ENCODE measurements at regions not wholly inside any gene's neighbourhood (a gene's known extent, or its start where the extent isn't known, plus 50 kb on each side); places are given as distances from the start of the nearest gene placed in this dataset.
A peak's percentile ranks its signal among the peaks of the same experiment; 100 is the strongest.

GRCh38 chr1:10911490-10912166, 100.8 kb upstream of the TARDBP start:
- no peak for DNase-seq (ENCODE audit: low read depth in 2 of 2)

- no peak for DNase-seq (ENCODE audit: low read depth in 2 of 2)
Measured at GRCh38 chr1:10912441-10912840, 100.0 kb upstream of the TARDBP start.

- DNase-seq (ENCODE audit: low read depth in 2 of 2) = no peak
Measured at GRCh38 chr1:10914056-10914455, 98.4 kb upstream of the TARDBP start.

GRCh38 chr1:10915594-10915993, 96.9 kb upstream of the TARDBP start:
- no peak for DNase-seq (ENCODE audit: low read depth in 2 of 2)

GRCh38 chr1:10916311-10916710, 96.1 kb upstream of the TARDBP start:
- no peak for DNase-seq (ENCODE audit: low read depth in 2 of 2)

- no peak for DNase-seq (ENCODE audit: low read depth in 2 of 2)
Measured at GRCh38 chr1:10916991-10917390, 95.5 kb upstream of the TARDBP start.

GRCh38 chr1:10917513-10918454, 94.7 kb upstream of the TARDBP start:
- DNase-seq (ENCODE audit: low read depth in 2 of 2) = no peak

GRCh38 chr1:10918531-10918930, 93.9 kb upstream of the TARDBP start:
- no peak for DNase-seq (ENCODE audit: low read depth in 2 of 2)

GRCh38 chr1:10920063-10920626, 92.3 kb upstream of the TARDBP start:
- DNase-seq (ENCODE audit: low read depth in 2 of 2) = no peak

GRCh38 chr1:10922315-10923060, 90.0 kb upstream of the TARDBP start:
- peak; percentile 21 to 46 for DNase-seq (ENCODE audit: low read depth in 2 of 2)

- no peak for DNase-seq (ENCODE audit: low read depth in 2 of 2)
Measured at GRCh38 chr1:10924030-10924429, 88.4 kb upstream of the TARDBP start.

GRCh38 chr1:10928654-10929053, 83.8 kb upstream of the TARDBP start:
- no peak for DNase-seq (ENCODE audit: low read depth in 2 of 2)

- DNase-seq (ENCODE audit: low read depth in 2 of 2) = peak in 1 of 2 experiments; percentile 27
Measured at GRCh38 chr1:10932088-10932487, 80.4 kb upstream of the TARDBP start.

- no peak for DNase-seq (ENCODE audit: low read depth in 2 of 2)
Measured at GRCh38 chr1:10934150-10934818, 78.2 kb upstream of the TARDBP start.

- DNase-seq (ENCODE audit: low read depth in 2 of 2) = no peak
Measured at GRCh38 chr1:10935246-10935645, 77.2 kb upstream of the TARDBP start.

GRCh38 chr1:10935724-10936123, 76.7 kb upstream of the TARDBP start:
- DNase-seq (ENCODE audit: low read depth in 2 of 2) = no peak

- no peak for DNase-seq (ENCODE audit: low read depth in 2 of 2)
Measured at GRCh38 chr1:10936998-10937901, 75.2 kb upstream of the TARDBP start.

- no peak for DNase-seq (ENCODE audit: low read depth in 2 of 2)
Measured at GRCh38 chr1:10938741-10939417, 73.6 kb upstream of the TARDBP start.

GRCh38 chr1:10939654-10940450, 72.6 kb upstream of the TARDBP start:
- DNase-seq (ENCODE audit: low read depth in 2 of 2) = peak; percentile 24 to 62
